DOHH2 (cell line): ENCODE measurements at regions not wholly inside any gene's neighbourhood (a gene's known extent, or its start where the extent isn't known, plus 50 kb on each side); places are given as distances from the start of the nearest gene placed in this dataset.

Experiments used
- H3F3A ChIP-seq: fragments of 200-600 bp; sonication (generic), shearing (Covaris generic); 2 replicates; pipeline ENCODE4 v1.6.0; 2016; ENCODE audit warnings: antibody characterized with exemption, mild to moderate bottlenecking; ENCODE audit not compliant: control insufficient read depth, insufficient read depth
- H3K27ac ChIP-seq: fragments of 200-600 bp; sonication (generic); 2 replicates; pipeline ENCODE4 v1.5.1; 2014; ENCODE audit warnings: low read depth, mild to moderate bottlenecking, low read length, moderate library complexity
- H3K27me3 ChIP-seq: fragments of 200-600 bp; sonication (generic); 2 replicates; pipeline ENCODE4 v1.6.1; 2014; ENCODE audit warnings: mild to moderate bottlenecking, low read length, mixed read lengths; ENCODE audit not compliant: control insufficient read depth
- H3K36me3 ChIP-seq: fragments of 200-600 bp; sonication (generic); 2 replicates; pipeline ENCODE4 v1.6.1; 2014; ENCODE audit warnings: mild to moderate bottlenecking, low read length, moderate library complexity, mixed read lengths; ENCODE audit not compliant: control insufficient read depth
- H3K4me1 ChIP-seq: fragments of 200-600 bp; sonication (generic); 2 replicates; pipeline ENCODE4 v1.6.1; 2014; ENCODE audit warnings: mild to moderate bottlenecking, low read length, mixed read lengths; ENCODE audit not compliant: control insufficient read depth
- H3K4me2 ChIP-seq: fragments of 200-600 bp; sonication (generic); 2 replicates; pipeline ENCODE4 v1.6.0; 2014; ENCODE audit warnings: mild to moderate bottlenecking, low read length, moderate library complexity
- H3K4me3 ChIP-seq: fragments of 200-600 bp; sonication (generic); 2 replicates; pipeline ENCODE4 v1.5.1; 2014; ENCODE audit warnings: mild to moderate bottlenecking, low read length, mixed read lengths
- H3K79me2 ChIP-seq: fragments of 200-600 bp; sonication (generic); 2 replicates; pipeline ENCODE4 v1.6.1; 2014; ENCODE audit warnings: mild to moderate bottlenecking, low read length, mixed read lengths; ENCODE audit not compliant: control insufficient read depth
- H3K9me2 ChIP-seq: fragments of 200-600 bp; sonication (generic); replicated peaks from 2 replicates; pipeline ENCODE4 v1.6.1; 2014; ENCODE audit warnings: mild to moderate bottlenecking, low read length, mixed read lengths; ENCODE audit not compliant: control insufficient read depth
- H3K9me3 ChIP-seq: fragments of 200-600 bp; sonication (generic); 2 replicates; pipeline ENCODE4 v1.6.1; 2014; ENCODE audit warnings: antibody characterized with exemption, low read length, mixed read lengths; ENCODE audit not compliant: control insufficient read depth, insufficient read depth
- H4K20me1 ChIP-seq: fragments of 200-600 bp; sonication (generic); 2 replicates; pipeline ENCODE4 v1.6.0; 2014; ENCODE audit warnings: low read depth, mild to moderate bottlenecking, antibody characterized with exemption, low read length, moderate library complexity; ENCODE audit not compliant: control insufficient read depth, insufficient read depth
- EZH2phosphoT487 ChIP-seq: fragments of 200-600 bp; sonication (generic); IDR thresholded peaks from 2 replicates; pipeline ENCODE4 v1.6.1; 2017; ENCODE audit warnings: borderline replicate concordance, mild to moderate bottlenecking, antibody characterized with exemption, low read length, moderate library complexity, mixed read lengths
- TF ChIP-seq, protein P1 (sequence below): fragments of 200-600 bp; sonication (generic); IDR thresholded peaks from one replicate; pipeline ENCODE4 v1.5.1; 2014; ENCODE audit warnings: antibody characterized with exemption, mild to moderate bottlenecking, low read depth, low read length; ENCODE audit not compliant: poor library complexity, severe bottlenecking

GRCh38 chr18:1618364-1618763, 713.7 kb downstream of the ADCYAP1 start:
- H3K27ac ChIP-seq: no peak overlapping the region
- no peaks in the 10 kb centered on the region for H3K9me3 ChIP-seq
- no peaks in the 10 kb centered on the region for H3K79me2 ChIP-seq
- H3K9me2 ChIP-seq: no peaks in the 10 kb centered on the region
- H3K4me3 ChIP-seq: no peak overlapping the region
- H3K36me3 ChIP-seq: no peaks in the 10 kb centered on the region
- no peaks in the 10 kb centered on the region for H4K20me1 ChIP-seq
- H3K4me1 ChIP-seq: no peaks in the 10 kb centered on the region
- H3K27me3 ChIP-seq: no peaks in the 10 kb centered on the region
- no peak overlapping the region for H3K4me2 ChIP-seq
- H3F3A ChIP-seq: no peaks in the 10 kb centered on the region
- TF ChIP-seq, protein P1, sequence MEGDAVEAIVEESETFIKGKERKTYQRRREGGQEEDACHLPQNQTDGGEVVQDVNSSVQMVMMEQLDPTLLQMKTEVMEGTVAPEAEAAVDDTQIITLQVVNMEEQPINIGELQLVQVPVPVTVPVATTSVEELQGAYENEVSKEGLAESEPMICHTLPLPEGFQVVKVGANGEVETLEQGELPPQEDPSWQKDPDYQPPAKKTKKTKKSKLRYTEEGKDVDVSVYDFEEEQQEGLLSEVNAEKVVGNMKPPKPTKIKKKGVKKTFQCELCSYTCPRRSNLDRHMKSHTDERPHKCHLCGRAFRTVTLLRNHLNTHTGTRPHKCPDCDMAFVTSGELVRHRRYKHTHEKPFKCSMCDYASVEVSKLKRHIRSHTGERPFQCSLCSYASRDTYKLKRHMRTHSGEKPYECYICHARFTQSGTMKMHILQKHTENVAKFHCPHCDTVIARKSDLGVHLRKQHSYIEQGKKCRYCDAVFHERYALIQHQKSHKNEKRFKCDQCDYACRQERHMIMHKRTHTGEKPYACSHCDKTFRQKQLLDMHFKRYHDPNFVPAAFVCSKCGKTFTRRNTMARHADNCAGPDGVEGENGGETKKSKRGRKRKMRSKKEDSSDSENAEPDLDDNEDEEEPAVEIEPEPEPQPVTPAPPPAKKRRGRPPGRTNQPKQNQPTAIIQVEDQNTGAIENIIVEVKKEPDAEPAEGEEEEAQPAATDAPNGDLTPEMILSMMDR: no peak
- TF ChIP-seq EZH2phosphoT487: no peak

GRCh38 chr18:1619507-1619906, 714.8 kb downstream of the ADCYAP1 start:
- H3K36me3 ChIP-seq: no peaks in the 10 kb centered on the region

GRCh38 chr18:1624612-1625011, 719.9 kb downstream of the ADCYAP1 start:
- Histone ChIP-seq H4K20me1 (no peaks in the 10 kb centered on the region), H3K4me1 (no peaks in the 10 kb centered on the region), H3K4me2 (no peak overlapping the region), H3K79me2 (no peaks in the 10 kb centered on the region), H3K4me3 (no peak overlapping the region), H3K9me3 (no peaks in the 10 kb centered on the region), H3K36me3 (no peaks in the 10 kb centered on the region), H3K9me2 (no peaks in the 10 kb centered on the region), H3F3A (no peaks in the 10 kb centered on the region), H3K27ac (no peak overlapping the region), H3K27me3 (no peaks in the 10 kb centered on the region)
- no peak for TF ChIP-seq EZH2phosphoT487
- TF ChIP-seq, protein P1: no peak

More at GRCh38 chr18:1619507-1619906, 714.8 kb downstream of the ADCYAP1 start:
- TF ChIP-seq EZH2phosphoT487: no peak
- TF ChIP-seq, protein P1: no peak
- H3K27me3 ChIP-seq: no peaks in the 10 kb centered on the region
- H4K20me1 ChIP-seq: no peaks in the 10 kb centered on the region
- no peaks in the 10 kb centered on the region for H3K79me2 ChIP-seq
- no peaks in the 10 kb centered on the region for H3F3A ChIP-seq
- no peaks in the 10 kb centered on the region for H3K4me1 ChIP-seq
- no peak overlapping the region for H3K27ac ChIP-seq
- no peak overlapping the region for H3K4me3 ChIP-seq
- no peaks in the 10 kb centered on the region for H3K9me2 ChIP-seq
- no peaks in the 10 kb centered on the region for H3K9me3 ChIP-seq
- H3K4me2 ChIP-seq: no peak overlapping the region

GRCh38 chr18:1627494-1627893, 722.8 kb downstream of the ADCYAP1 start:
- no peaks in the 10 kb centered on the region for H3K9me3 ChIP-seq
- H3K4me2 ChIP-seq: no peak overlapping the region
- no peaks in the 10 kb centered on the region for H3F3A ChIP-seq
- no peak overlapping the region for H3K27ac ChIP-seq
- no peaks in the 10 kb centered on the region for H3K9me2 ChIP-seq
- no peaks in the 10 kb centered on the region for H3K4me1 ChIP-seq
- no peaks in the 10 kb centered on the region for H4K20me1 ChIP-seq
- no peaks in the 10 kb centered on the region for H3K79me2 ChIP-seq
- no peak for TF ChIP-seq EZH2phosphoT487
- TF ChIP-seq, protein P1: no peak
- H3K27me3 ChIP-seq: no peaks in the 10 kb centered on the region
- H3K4me3 ChIP-seq: no peak overlapping the region
- H3K36me3 ChIP-seq: no peaks in the 10 kb centered on the region
